ENCODE measurements at regions not wholly inside any gene's neighbourhood (a gene's known extent, or its start where the extent isn't known, plus 50 kb on each side); places are given as distances from the start of the nearest gene placed in this dataset.

DNA sequence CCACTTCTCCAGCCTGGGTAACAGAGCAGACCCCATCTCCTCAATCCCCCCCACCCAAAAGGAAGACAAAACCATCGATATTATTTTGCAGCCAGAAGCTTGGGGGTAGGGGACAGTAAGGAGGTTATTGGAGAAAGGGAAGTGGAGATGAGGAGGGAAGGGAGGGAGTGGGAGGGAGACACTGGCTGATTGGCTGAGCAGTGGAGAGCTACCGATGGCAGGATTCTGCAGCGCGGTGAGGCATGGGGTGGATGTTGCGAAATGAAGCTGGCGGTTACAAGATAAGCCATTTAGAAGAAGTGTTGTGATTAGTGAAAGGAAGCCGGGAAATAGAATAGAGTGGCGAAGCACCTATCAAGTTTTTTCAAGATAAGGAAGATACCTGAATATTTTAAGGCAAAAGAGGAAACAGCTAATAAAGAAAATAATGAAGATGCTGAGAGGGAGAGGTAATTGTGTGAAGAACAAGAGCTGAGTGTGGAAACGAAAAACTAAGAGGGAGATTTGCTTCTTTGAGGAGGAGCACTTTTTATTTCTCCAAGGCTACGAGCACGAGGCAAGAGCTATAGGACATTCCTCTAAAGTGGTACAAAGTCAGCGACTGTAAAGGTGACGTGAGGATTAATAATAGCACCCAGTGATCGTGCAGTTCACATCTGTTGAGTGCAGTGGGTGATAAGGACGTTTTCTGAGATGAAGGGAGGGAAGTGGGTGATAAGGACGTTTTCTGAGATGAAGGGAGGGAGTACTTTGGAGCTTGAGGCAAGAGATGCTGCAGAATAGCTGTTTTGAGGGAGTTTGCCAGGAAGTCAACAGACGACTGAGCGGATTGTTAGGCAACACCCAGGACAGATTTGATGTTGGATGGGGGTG, 103.2 kb upstream of the KIF26B start (continued):
- TF ChIP-seq NUFIP1 (IDR thresholded peaks at IDR 0.05; ENCODE audit: partially characterized antibody), result no peak
- no peak for TF ChIP-seq ZNF384 (IDR thresholded peaks at IDR 0.05; ENCODE audit: low read depth, low read length)
- TF ChIP-seq ZNF778 (CRISPR knock-in tag; IDR thresholded peaks at IDR 0.05), result no peak
- TF ChIP-seq, protein P1, sequence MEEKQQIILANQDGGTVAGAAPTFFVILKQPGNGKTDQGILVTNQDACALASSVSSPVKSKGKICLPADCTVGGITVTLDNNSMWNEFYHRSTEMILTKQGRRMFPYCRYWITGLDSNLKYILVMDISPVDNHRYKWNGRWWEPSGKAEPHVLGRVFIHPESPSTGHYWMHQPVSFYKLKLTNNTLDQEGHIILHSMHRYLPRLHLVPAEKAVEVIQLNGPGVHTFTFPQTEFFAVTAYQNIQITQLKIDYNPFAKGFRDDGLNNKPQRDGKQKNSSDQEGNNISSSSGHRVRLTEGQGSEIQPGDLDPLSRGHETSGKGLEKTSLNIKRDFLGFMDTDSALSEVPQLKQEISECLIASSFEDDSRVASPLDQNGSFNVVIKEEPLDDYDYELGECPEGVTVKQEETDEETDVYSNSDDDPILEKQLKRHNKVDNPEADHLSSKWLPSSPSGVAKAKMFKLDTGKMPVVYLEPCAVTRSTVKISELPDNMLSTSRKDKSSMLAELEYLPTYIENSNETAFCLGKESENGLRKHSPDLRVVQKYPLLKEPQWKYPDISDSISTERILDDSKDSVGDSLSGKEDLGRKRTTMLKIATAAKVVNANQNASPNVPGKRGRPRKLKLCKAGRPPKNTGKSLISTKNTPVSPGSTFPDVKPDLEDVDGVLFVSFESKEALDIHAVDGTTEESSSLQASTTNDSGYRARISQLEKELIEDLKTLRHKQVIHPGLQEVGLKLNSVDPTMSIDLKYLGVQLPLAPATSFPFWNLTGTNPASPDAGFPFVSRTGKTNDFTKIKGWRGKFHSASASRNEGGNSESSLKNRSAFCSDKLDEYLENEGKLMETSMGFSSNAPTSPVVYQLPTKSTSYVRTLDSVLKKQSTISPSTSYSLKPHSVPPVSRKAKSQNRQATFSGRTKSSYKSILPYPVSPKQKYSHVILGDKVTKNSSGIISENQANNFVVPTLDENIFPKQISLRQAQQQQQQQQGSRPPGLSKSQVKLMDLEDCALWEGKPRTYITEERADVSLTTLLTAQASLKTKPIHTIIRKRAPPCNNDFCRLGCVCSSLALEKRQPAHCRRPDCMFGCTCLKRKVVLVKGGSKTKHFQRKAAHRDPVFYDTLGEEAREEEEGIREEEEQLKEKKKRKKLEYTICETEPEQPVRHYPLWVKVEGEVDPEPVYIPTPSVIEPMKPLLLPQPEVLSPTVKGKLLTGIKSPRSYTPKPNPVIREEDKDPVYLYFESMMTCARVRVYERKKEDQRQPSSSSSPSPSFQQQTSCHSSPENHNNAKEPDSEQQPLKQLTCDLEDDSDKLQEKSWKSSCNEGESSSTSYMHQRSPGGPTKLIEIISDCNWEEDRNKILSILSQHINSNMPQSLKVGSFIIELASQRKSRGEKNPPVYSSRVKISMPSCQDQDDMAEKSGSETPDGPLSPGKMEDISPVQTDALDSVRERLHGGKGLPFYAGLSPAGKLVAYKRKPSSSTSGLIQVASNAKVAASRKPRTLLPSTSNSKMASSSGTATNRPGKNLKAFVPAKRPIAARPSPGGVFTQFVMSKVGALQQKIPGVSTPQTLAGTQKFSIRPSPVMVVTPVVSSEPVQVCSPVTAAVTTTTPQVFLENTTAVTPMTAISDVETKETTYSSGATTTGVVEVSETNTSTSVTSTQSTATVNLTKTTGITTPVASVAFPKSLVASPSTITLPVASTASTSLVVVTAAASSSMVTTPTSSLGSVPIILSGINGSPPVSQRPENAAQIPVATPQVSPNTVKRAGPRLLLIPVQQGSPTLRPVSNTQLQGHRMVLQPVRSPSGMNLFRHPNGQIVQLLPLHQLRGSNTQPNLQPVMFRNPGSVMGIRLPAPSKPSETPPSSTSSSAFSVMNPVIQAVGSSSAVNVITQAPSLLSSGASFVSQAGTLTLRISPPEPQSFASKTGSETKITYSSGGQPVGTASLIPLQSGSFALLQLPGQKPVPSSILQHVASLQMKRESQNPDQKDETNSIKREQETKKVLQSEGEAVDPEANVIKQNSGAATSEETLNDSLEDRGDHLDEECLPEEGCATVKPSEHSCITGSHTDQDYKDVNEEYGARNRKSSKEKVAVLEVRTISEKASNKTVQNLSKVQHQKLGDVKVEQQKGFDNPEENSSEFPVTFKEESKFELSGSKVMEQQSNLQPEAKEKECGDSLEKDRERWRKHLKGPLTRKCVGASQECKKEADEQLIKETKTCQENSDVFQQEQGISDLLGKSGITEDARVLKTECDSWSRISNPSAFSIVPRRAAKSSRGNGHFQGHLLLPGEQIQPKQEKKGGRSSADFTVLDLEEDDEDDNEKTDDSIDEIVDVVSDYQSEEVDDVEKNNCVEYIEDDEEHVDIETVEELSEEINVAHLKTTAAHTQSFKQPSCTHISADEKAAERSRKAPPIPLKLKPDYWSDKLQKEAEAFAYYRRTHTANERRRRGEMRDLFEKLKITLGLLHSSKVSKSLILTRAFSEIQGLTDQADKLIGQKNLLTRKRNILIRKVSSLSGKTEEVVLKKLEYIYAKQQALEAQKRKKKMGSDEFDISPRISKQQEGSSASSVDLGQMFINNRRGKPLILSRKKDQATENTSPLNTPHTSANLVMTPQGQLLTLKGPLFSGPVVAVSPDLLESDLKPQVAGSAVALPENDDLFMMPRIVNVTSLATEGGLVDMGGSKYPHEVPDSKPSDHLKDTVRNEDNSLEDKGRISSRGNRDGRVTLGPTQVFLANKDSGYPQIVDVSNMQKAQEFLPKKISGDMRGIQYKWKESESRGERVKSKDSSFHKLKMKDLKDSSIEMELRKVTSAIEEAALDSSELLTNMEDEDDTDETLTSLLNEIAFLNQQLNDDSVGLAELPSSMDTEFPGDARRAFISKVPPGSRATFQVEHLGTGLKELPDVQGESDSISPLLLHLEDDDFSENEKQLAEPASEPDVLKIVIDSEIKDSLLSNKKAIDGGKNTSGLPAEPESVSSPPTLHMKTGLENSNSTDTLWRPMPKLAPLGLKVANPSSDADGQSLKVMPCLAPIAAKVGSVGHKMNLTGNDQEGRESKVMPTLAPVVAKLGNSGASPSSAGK (IDR thresholded peaks at IDR 0.05), result peak; percentile 90
- TF ChIP-seq, protein P2, sequence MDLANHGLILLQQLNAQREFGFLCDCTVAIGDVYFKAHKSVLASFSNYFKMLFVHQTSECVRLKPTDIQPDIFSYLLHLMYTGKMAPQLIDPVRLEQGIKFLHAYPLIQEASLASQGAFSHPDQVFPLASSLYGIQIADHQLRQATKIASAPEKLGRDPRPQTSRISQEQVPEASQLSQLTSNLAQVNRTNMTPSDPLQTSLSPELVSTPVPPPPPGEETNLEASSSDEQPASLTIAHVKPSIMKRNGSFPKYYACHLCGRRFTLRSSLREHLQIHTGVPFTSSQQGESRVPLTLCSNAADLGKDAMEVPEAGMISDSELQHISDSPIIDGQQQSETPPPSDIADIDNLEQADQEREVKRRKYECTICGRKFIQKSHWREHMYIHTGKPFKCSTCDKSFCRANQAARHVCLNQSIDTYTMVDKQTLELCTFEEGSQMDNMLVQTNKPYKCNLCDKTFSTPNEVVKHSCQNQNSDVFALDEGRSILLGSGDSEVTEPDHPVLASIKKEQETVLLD (IDR thresholded peaks at IDR 0.05), result peak; percentile 72
- TF ChIP-seq BRD9 (IDR thresholded peaks at IDR 0.05; ENCODE audit: low read depth, partially characterized antibody), result peak; percentile 88
- no peak; the same call in 1 of the 2 replicates for TF ChIP-seq MIER1 (IDR thresholded peaks at IDR 0.05; ENCODE audit: low read depth)
- no peak for TF ChIP-seq HDAC6 (IDR thresholded peaks at IDR 0.05; ENCODE audit: low read depth, low read length)
- no peak for TF ChIP-seq SETDB1 (IDR thresholded peaks at IDR 0.05; ENCODE audit: low read length)
- peak; percentile 70 for TF ChIP-seq POLR2AphosphoS5 (IDR thresholded peaks at IDR 0.05; ENCODE audit: control insufficient read depth, insufficient read depth, low read depth, low read length)
- TF ChIP-seq CCAR2 (IDR thresholded peaks at IDR 0.05; ENCODE audit: low read depth, low read length), result no peak
- TF ChIP-seq TEAD4 (IDR thresholded peaks at IDR 0.05; ENCODE audit: low read length), result peak; percentile 89
- no peak for TF ChIP-seq TEAD4 (CRISPR knock-in tag; IDR thresholded peaks at IDR 0.05; ENCODE audit: borderline replicate concordance)
- TF ChIP-seq TAF9B (IDR thresholded peaks at IDR 0.05; ENCODE audit: partially characterized antibody), result peak; percentile 28
- TF ChIP-seq MYBL2 (IDR thresholded peaks at IDR 0.05; ENCODE audit: low read depth), result peak; percentile 89
- TF ChIP-seq MYBL2 (CRISPR knock-in tag; IDR thresholded peaks at IDR 0.05; ENCODE audit: borderline replicate concordance), result no peak
- TF ChIP-seq NCOA6 (IDR thresholded peaks at IDR 0.05), result no peak

Measured in K562 (cell line).